ENCODE measurements at regions not wholly inside any gene's neighbourhood (a gene's known extent, or its start where the extent isn't known, plus 50 kb on each side); places are given as distances from the start of the nearest gene placed in this dataset.
"Not testable (repeated sequence)": the region's sequence is repeated elsewhere in the genome, so short reads cannot be mapped to it uniquely, and the experiment has no call there.

DNA sequence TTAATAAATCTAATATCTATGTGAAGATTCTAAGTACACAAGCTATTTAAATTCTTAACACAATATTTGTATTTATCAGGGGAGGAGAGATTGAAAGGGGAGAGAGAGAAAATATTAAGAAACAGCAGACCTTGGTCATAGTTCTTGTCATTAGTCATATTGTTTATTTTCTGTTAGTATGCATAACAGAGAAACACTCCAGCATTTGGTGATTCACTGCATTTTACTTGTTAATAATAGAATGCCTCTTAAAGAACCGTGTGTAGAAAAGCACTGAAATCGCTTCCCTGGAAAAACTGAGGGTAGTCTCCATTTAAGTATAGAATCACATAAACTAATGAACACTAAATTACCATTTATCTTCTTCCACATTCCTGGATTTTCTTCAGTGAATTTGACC, 122.7 kb upstream of the TRPC6 start:
- Histone ChIP-seq H3K27me3 (ENCODE audit: insufficient read depth, low read length, poor library complexity, severe bottlenecking) (no peaks in the 10 kb centered on the region), H3K4me1 (ENCODE audit: insufficient read depth, low read length, poor library complexity, severe bottlenecking) (no peaks in the 10 kb centered on the region), H3K79me2 (ENCODE audit: insufficient read depth, low read length) (no peaks in the 10 kb centered on the region), H3K9ac (ENCODE audit: low read depth, low read length, poor library complexity, severe bottlenecking) (no peak overlapping the region), H3K4me3 (ENCODE audit: low read length, poor library complexity, severe bottlenecking) (no peak overlapping the region), H3K4me2 (ENCODE audit: low read depth, low read length, poor library complexity, severe bottlenecking) (no peak overlapping the region), H3K36me3 (ENCODE audit: insufficient read depth, low read length) (no peaks in the 10 kb centered on the region), H3F3A (ENCODE audit: low read depth) (no peaks in the 10 kb centered on the region), H2AFZ (ENCODE audit: low read length) (no peak overlapping the region), H4K20me1 (ENCODE audit: insufficient read depth, low read length, poor library complexity, severe bottlenecking) (no peaks in the 10 kb centered on the region), H3K9me3 (ENCODE audit: insufficient read depth, low read depth, low read length) (no peaks in the 10 kb centered on the region), H3K9me2 (replicated peaks; ENCODE audit: low read depth, low read length) (no peaks in the 10 kb centered on the region)
- no peak for TF ChIP-seq EZH2phosphoT487 (IDR thresholded peaks at IDR 0.05; ENCODE audit: borderline replicate concordance)
- TF ChIP-seq, protein P1, sequence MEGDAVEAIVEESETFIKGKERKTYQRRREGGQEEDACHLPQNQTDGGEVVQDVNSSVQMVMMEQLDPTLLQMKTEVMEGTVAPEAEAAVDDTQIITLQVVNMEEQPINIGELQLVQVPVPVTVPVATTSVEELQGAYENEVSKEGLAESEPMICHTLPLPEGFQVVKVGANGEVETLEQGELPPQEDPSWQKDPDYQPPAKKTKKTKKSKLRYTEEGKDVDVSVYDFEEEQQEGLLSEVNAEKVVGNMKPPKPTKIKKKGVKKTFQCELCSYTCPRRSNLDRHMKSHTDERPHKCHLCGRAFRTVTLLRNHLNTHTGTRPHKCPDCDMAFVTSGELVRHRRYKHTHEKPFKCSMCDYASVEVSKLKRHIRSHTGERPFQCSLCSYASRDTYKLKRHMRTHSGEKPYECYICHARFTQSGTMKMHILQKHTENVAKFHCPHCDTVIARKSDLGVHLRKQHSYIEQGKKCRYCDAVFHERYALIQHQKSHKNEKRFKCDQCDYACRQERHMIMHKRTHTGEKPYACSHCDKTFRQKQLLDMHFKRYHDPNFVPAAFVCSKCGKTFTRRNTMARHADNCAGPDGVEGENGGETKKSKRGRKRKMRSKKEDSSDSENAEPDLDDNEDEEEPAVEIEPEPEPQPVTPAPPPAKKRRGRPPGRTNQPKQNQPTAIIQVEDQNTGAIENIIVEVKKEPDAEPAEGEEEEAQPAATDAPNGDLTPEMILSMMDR (conservative IDR thresholded peaks at IDR 0.05; ENCODE audit: low read length), result no peak

DNA sequence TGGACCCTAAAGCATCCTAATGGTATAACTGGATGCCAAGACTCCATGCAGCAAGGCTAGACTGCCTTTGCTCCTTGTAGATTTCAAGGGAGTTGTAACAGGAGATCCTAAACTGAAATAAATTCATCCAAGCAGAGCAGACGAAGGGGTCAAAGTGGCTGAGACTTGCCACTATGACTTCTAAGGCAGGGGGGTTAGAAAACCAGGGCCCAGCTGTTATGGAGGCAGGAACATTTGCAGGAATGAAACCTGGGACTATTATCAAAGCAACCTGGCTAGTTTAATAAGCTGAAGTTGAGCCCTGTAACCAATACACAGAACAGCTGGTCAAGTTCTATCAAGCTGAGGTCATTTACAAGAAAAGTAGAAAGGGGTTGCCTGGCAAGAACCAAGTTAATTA, 122.2 kb upstream of the TRPC6 start:
- H3K36me3 ChIP-seq (ENCODE audit: insufficient read depth, low read length), result no peaks in the 10 kb centered on the region
- no peaks in the 10 kb centered on the region for H3F3A ChIP-seq (ENCODE audit: low read depth)
- no peak overlapping the region for H3K9ac ChIP-seq (ENCODE audit: low read depth, low read length, poor library complexity, severe bottlenecking)
- H2AFZ ChIP-seq (ENCODE audit: low read length), result no peak overlapping the region
- H3K9me2 ChIP-seq (replicated peaks; ENCODE audit: low read depth, low read length), result no peaks in the 10 kb centered on the region
- no peaks in the 10 kb centered on the region for H3K4me1 ChIP-seq (ENCODE audit: insufficient read depth, low read length, poor library complexity, severe bottlenecking)
- TF ChIP-seq EZH2phosphoT487 (IDR thresholded peaks at IDR 0.05; ENCODE audit: borderline replicate concordance), result no peak
- TF ChIP-seq, protein P1 (conservative IDR thresholded peaks at IDR 0.05; ENCODE audit: low read length), result no peak
- no peaks in the 10 kb centered on the region for H3K9me3 ChIP-seq (ENCODE audit: insufficient read depth, low read depth, low read length)
- H4K20me1 ChIP-seq (ENCODE audit: insufficient read depth, low read length, poor library complexity, severe bottlenecking), result no peaks in the 10 kb centered on the region
- H3K4me3 ChIP-seq (ENCODE audit: low read length, poor library complexity, severe bottlenecking), result no peak overlapping the region
- no peak overlapping the region for H3K4me2 ChIP-seq (ENCODE audit: low read depth, low read length, poor library complexity, severe bottlenecking)
- no peaks in the 10 kb centered on the region for H3K79me2 ChIP-seq (ENCODE audit: insufficient read depth, low read length)
- H3K27me3 ChIP-seq (ENCODE audit: insufficient read depth, low read length, poor library complexity, severe bottlenecking), result no peaks in the 10 kb centered on the region

DNA sequence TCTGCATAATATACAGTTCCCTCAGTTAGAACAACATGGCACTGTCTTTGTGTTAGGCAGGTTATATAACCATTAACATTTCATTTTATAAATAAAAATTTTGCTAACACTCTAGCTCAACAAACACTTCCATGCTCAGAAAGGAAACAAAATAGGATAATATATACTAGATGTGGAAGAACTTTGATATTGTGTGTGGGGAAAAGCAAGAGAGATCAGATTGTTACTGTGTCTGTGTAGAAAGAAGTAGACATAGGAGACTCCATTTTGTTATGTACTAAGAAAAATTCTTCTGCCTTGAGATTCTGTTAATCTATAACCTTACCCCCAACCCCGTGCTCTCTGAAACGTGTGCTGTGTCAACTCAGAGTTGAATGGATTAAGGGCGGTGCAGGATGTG, 111.1 kb upstream of the TRPC6 start:
- not testable (repeated sequence) for H4K20me1 ChIP-seq (ENCODE audit: insufficient read depth, low read length, poor library complexity, severe bottlenecking); H3K36me3 ChIP-seq (ENCODE audit: insufficient read depth, low read length); H3F3A ChIP-seq (ENCODE audit: low read depth)

DNA sequence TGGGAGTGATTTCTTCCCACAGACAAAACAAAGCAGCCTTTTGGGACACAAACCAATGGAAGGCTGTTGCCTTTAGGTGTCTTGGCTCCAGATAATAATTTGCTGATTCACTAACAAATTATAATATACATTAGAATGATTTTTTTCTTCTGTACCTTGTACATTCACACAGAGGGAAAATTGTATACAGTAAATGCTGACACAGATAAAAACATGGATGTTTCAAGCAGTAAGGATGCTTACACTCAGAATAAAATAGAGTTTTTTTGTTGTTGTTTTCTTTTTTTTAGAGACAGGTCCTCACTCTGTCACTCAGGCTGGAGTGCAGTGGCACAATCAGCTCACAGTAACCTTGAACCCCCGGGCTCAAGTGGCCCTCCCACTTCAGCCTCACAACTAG, 109.2 kb upstream of the TRPC6 start:
- H3K9me3 ChIP-seq (ENCODE audit: insufficient read depth, low read depth, low read length), result peaks cover 4% of the 10 kb centered on the region; the same call in 1 of the 2 replicates
- no peaks in the 10 kb centered on the region for H3K79me2 ChIP-seq (ENCODE audit: insufficient read depth, low read length)
- no peak overlapping the region for H3K9ac ChIP-seq (ENCODE audit: low read depth, low read length, poor library complexity, severe bottlenecking)
- H3K36me3 ChIP-seq (ENCODE audit: insufficient read depth, low read length), result no peaks in the 10 kb centered on the region
- no peaks in the 10 kb centered on the region for H3K4me1 ChIP-seq (ENCODE audit: insufficient read depth, low read length, poor library complexity, severe bottlenecking)
- H3F3A ChIP-seq (ENCODE audit: low read depth), result no peaks in the 10 kb centered on the region
- H2AFZ ChIP-seq (ENCODE audit: low read length), result no peak overlapping the region
- H3K4me3 ChIP-seq (ENCODE audit: low read length, poor library complexity, severe bottlenecking), result no peak overlapping the region
- H3K9me2 ChIP-seq (replicated peaks; ENCODE audit: low read depth, low read length), result no peaks in the 10 kb centered on the region
- TF ChIP-seq, protein P1 (conservative IDR thresholded peaks at IDR 0.05; ENCODE audit: low read length), result no peak
- TF ChIP-seq EZH2phosphoT487 (IDR thresholded peaks at IDR 0.05; ENCODE audit: borderline replicate concordance), result no peak
- no peaks in the 10 kb centered on the region for H4K20me1 ChIP-seq (ENCODE audit: insufficient read depth, low read length, poor library complexity, severe bottlenecking)
- H3K4me2 ChIP-seq (ENCODE audit: low read depth, low read length, poor library complexity, severe bottlenecking), result no peak overlapping the region
- H3K27me3 ChIP-seq (ENCODE audit: insufficient read depth, low read length, poor library complexity, severe bottlenecking), result no peaks in the 10 kb centered on the region

More for the DNA sequence above, 111.1 kb upstream of the TRPC6 start:
- H3K9me2 ChIP-seq (replicated peaks; ENCODE audit: low read depth, low read length); H3K4me2 ChIP-seq (ENCODE audit: low read depth, low read length, poor library complexity, severe bottlenecking); H2AFZ ChIP-seq (ENCODE audit: low read length); H3K9me3 ChIP-seq (ENCODE audit: insufficient read depth, low read depth, low read length); H3K9ac ChIP-seq (ENCODE audit: low read depth, low read length, poor library complexity, severe bottlenecking); H3K27me3 ChIP-seq (ENCODE audit: insufficient read depth, low read length, poor library complexity, severe bottlenecking); H3K79me2 ChIP-seq (ENCODE audit: insufficient read depth, low read length); H3K4me3 ChIP-seq (ENCODE audit: low read length, poor library complexity, severe bottlenecking); H3K4me1 ChIP-seq (ENCODE audit: insufficient read depth, low read length, poor library complexity, severe bottlenecking): not testable (repeated sequence)

All from Loucy (cell line).